Peyer's patch (tissue), 4 donors: ENCODE measurements at regions not wholly inside any gene's neighbourhood (a gene's known extent, or its start where the extent isn't known, plus 50 kb on each side); places are given as distances from the start of the nearest gene placed in this dataset.

Experiments used
- CTCF ChIP-seq, 6 experiments: fragments of 450-650 bp in 4 of 6; fragments of 200-600 bp in 2 of 6; sonication (generic) in 1 of 6; IDR thresholded peaks; one replicate each; pipeline ENCODE4 v1.5.1; 2017 to 2019; ENCODE audit warnings: antibody characterized with exemption in 6 of 6, mild to moderate bottlenecking in 3 of 6, moderate library complexity in 1 of 6
- POLR2A ChIP-seq, 2 donors: fragments of 450-650 bp; IDR thresholded peaks; one replicate each; pipeline ENCODE4 v1.5.1; 2017; ENCODE audit warnings: antibody characterized with exemption in 2 of 2, mild to moderate bottlenecking in 2 of 2, moderate library complexity in 2 of 2

GRCh38 chr14:83940253-83940652, 1589.7 kb upstream of the FLRT2 start:
- TF ChIP-seq POLR2A (IDR thresholded peaks at IDR 0.05) (no peak), CTCF (IDR thresholded peaks at IDR 0.05) (no peak)
